ENCODE measurements at regions not wholly inside any gene's neighbourhood (a gene's known extent, or its start where the extent isn't known, plus 50 kb on each side); places are given as distances from the start of the nearest gene placed in this dataset.

DNA sequence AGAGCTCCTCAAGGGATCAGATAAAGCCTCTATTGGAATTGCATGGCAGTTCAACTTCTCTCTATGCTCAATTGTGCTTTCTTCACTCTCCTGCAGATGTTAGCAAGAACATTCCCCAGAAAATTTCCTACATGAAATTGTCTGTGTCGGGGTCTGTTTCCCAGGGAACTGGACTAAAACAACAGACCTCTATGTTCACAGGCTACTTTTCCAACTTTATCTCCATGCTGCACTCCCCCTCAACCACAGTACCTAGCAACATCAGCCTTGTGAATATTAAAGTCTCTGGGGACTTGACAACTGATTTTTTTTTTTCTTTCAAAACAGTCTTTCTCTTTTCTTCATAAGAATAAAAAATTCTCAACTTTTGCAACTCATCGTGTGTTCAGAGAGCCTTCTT, 1470.8 kb upstream of the ADGRL3 start:
- TF ChIP-seq, protein P1, sequence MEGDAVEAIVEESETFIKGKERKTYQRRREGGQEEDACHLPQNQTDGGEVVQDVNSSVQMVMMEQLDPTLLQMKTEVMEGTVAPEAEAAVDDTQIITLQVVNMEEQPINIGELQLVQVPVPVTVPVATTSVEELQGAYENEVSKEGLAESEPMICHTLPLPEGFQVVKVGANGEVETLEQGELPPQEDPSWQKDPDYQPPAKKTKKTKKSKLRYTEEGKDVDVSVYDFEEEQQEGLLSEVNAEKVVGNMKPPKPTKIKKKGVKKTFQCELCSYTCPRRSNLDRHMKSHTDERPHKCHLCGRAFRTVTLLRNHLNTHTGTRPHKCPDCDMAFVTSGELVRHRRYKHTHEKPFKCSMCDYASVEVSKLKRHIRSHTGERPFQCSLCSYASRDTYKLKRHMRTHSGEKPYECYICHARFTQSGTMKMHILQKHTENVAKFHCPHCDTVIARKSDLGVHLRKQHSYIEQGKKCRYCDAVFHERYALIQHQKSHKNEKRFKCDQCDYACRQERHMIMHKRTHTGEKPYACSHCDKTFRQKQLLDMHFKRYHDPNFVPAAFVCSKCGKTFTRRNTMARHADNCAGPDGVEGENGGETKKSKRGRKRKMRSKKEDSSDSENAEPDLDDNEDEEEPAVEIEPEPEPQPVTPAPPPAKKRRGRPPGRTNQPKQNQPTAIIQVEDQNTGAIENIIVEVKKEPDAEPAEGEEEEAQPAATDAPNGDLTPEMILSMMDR (IDR thresholded peaks at IDR 0.05), result no peak
- no peak for TF ChIP-seq POLR2A (IDR thresholded peaks at IDR 0.05)
